ENCODE measurements at regions not wholly inside any gene's neighbourhood (a gene's known extent, or its start where the extent isn't known, plus 50 kb on each side); places are given as distances from the start of the nearest gene placed in this dataset.

DNA sequence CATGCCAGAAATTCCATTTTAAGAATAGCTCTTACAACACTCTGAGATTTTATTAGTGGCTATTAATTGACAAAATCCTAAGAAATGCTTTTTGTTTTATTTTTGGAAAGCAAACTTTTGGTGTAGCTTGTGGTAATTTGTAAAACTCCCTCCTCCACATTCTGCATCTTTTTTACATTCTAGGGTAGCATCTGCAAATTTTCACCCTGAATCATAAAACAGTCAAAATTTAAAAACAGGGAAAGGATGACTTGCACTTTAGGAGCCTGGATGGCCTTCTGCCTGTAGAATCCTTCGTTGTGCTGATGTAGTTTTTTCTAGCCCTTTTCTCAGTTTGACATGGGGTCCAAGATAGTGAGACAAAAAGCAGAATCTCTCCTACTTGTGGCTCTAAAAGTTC lies 316.1 kb downstream of the ADRA2A start:
- TF ChIP-seq, protein P1, sequence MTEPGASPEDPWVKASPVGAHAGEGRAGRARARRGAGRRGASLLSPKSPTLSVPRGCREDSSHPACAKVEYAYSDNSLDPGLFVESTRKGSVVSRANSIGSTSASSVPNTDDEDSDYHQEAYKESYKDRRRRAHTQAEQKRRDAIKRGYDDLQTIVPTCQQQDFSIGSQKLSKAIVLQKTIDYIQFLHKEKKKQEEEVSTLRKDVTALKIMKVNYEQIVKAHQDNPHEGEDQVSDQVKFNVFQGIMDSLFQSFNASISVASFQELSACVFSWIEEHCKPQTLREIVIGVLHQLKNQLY (CRISPR knock-in tag; IDR thresholded peaks at IDR 0.05) = no peak
- TF ChIP-seq, protein P2, sequence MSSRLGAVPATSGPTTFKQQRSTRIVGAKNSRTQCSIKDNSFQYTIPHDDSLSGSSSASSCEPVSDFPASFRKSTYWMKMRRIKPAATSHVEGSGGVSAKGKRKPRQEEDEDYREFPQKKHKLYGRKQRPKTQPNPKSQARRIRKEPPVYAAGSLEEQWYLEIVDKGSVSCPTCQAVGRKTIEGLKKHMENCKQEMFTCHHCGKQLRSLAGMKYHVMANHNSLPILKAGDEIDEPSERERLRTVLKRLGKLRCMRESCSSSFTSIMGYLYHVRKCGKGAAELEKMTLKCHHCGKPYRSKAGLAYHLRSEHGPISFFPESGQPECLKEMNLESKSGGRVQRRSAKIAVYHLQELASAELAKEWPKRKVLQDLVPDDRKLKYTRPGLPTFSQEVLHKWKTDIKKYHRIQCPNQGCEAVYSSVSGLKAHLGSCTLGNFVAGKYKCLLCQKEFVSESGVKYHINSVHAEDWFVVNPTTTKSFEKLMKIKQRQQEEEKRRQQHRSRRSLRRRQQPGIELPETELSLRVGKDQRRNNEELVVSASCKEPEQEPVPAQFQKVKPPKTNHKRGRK (CRISPR knock-in tag; IDR thresholded peaks at IDR 0.05; ENCODE audit: borderline replicate concordance) = no peak
- TF ChIP-seq TEAD4 (CRISPR knock-in tag; IDR thresholded peaks at IDR 0.05) = no peak
- TF ChIP-seq SP1 (CRISPR knock-in tag; conservative IDR thresholded peaks at IDR 0.05) = no peak
- TF ChIP-seq TCF7 (CRISPR knock-in tag; IDR thresholded peaks at IDR 0.05; ENCODE audit: low read depth) = no peak
- TF ChIP-seq, protein P3, sequence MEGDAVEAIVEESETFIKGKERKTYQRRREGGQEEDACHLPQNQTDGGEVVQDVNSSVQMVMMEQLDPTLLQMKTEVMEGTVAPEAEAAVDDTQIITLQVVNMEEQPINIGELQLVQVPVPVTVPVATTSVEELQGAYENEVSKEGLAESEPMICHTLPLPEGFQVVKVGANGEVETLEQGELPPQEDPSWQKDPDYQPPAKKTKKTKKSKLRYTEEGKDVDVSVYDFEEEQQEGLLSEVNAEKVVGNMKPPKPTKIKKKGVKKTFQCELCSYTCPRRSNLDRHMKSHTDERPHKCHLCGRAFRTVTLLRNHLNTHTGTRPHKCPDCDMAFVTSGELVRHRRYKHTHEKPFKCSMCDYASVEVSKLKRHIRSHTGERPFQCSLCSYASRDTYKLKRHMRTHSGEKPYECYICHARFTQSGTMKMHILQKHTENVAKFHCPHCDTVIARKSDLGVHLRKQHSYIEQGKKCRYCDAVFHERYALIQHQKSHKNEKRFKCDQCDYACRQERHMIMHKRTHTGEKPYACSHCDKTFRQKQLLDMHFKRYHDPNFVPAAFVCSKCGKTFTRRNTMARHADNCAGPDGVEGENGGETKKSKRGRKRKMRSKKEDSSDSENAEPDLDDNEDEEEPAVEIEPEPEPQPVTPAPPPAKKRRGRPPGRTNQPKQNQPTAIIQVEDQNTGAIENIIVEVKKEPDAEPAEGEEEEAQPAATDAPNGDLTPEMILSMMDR (IDR thresholded peaks at IDR 0.05) = no peak
- TF ChIP-seq ZNF121 (CRISPR knock-in tag; IDR thresholded peaks at IDR 0.05) = no peak

Data from WTC11 (cell line).